ENCODE measurements at regions not wholly inside any gene's neighbourhood (a gene's known extent, or its start where the extent isn't known, plus 50 kb on each side); places are given as distances from the start of the nearest gene placed in this dataset.

- TF ChIP-seq RFX5 (IDR thresholded peaks at IDR 0.05; ENCODE audit: borderline replicate concordance, low read depth, low read length) (no peak), RNF2 (IDR thresholded peaks at IDR 0.05; ENCODE audit: borderline replicate concordance, low read depth, low read length, missing control alignments, poor library complexity, severe bottlenecking) (no peak), EZH2 (IDR thresholded peaks at IDR 0.05; ENCODE audit: low read depth, low read length, severe bottlenecking) (no peak), ATF3 (IDR thresholded peaks at IDR 0.05; ENCODE audit: insufficient read depth, low read depth, low read length) (no peak), POLR2A (IDR thresholded peaks at IDR 0.05; ENCODE audit: control extremely low read depth in 1 of 2, low read depth in 2 of 2, low read length in 2 of 2) (no peak), YY1 (IDR thresholded peaks at IDR 0.05; ENCODE audit: low read depth, low read length) (no peak), ZNF274 (IDR thresholded peaks at IDR 0.05; ENCODE audit: borderline replicate concordance, extremely low read depth, low read length) (no peak), SIN3A (conservative IDR thresholded peaks at IDR 0.05 in 1 of 2, IDR thresholded peaks at IDR 0.05 in 1 of 2; ENCODE audit: low read depth in 1 of 2, low read length in 2 of 2) (no peak)
Measured at GRCh38 chr2:16028644-16029043, 88.3 kb downstream of the MYCN start.

Measured in H1 (cell line).